Spleen (tissue), 11 donors: ENCODE measurements at regions not wholly inside any gene's neighbourhood (a gene's known extent, or its start where the extent isn't known, plus 50 kb on each side); places are given as distances from the start of the nearest gene placed in this dataset.

ENCODE experiments used
- DNase-seq: peaks from one replicate; pipeline ENCODE4 v3.0.0-alpha.2; 2020
- H3K27ac ChIP-seq, 8 donors: fragments of 200-600 bp; sonication (generic) in 7 of 8; 1 replicate in 4 of 8; 2 replicates in 4 of 8; pipeline versions ENCODE4 v1.5.0 to v1.8.0; 2016 to 2021; ENCODE audit warnings: inconsistent platforms in 4 of 8, mild to moderate bottlenecking in 4 of 8, moderate library complexity in 1 of 8
- H3K27me3 ChIP-seq, 7 donors: fragments of 200-600 bp; sonication (generic) in 6 of 7; replicated peaks in 1 of 7; 1 replicate in 4 of 7; 2 replicates in 3 of 7; pipeline versions ENCODE4 v1.5.0 to v1.8.0; 2016 to 2021; ENCODE audit warnings: inconsistent platforms in 3 of 7, mild to moderate bottlenecking in 1 of 7
- H3K36me3 ChIP-seq, 6 donors: fragments of 200-600 bp; sonication (generic) in 5 of 6; 1 replicate in 4 of 6; 2 replicates in 2 of 6; pipeline versions ENCODE4 v1.5.0 to v1.8.0; 2016 to 2021; ENCODE audit warnings: inconsistent platforms in 2 of 6
- H3K4me1 ChIP-seq, 6 donors: fragments of 200-600 bp; sonication (generic) in 5 of 6; 1 replicate in 3 of 6; 2 replicates in 3 of 6; pipeline versions ENCODE4 v1.5.0 to v1.8.0; 2016 to 2021; ENCODE audit warnings: inconsistent platforms in 3 of 6
- H3K4me3 ChIP-seq, 8 donors: fragments of 200-600 bp; sonication (generic) in 7 of 8; 1 replicate in 4 of 8; 2 replicates in 4 of 8; pipeline versions ENCODE4 v1.5.0 to v1.8.0; 2016 to 2021; ENCODE audit warnings: inconsistent platforms in 4 of 8, mild to moderate bottlenecking in 4 of 8, moderate library complexity in 2 of 8
- H3K9me3 ChIP-seq, 8 donors: fragments of 200-600 bp; sonication (generic) in 7 of 8; 1 replicate in 4 of 8; 2 replicates in 4 of 8; pipeline versions ENCODE4 v1.5.0 to v1.8.0; 2016 to 2021; ENCODE audit warnings: inconsistent platforms in 4 of 8
- POLR2A ChIP-seq, 3 donors: fragments of 450-650 bp; IDR thresholded peaks; one replicate each; pipeline ENCODE4 v1.5.1; 2017; ENCODE audit warnings: antibody characterized with exemption in 3 of 3, mild to moderate bottlenecking in 1 of 3
- POLR2AphosphoS5 ChIP-seq, 3 donors: sonication (generic); formaldehyde crosslinking; IDR thresholded peaks; one replicate each; pipeline ENCODE4 v1.5.1; 2017; ENCODE audit warnings: antibody characterized with exemption in 3 of 3
- WGBS, 5 donors: extraction: QIAGEN DNeasy Blood & Tissue Kit in 3 of 5; methylation state at CpG; one replicate each; pipeline versions ENCODE4 v1.1.5 to v1.1.7; 2013 to 2018; 5-methylcytosine and 5-hydroxymethylcytosine counted together
- intact Hi-C: fragments of 100-400 bp; cut with DNase I; formaldehyde crosslinking; loops from one replicate; pipeline ENCODE4 v1.15.0; 2023; ENCODE audit warnings: low total_unique reads
- TF ChIP-seq, protein P1 (sequence below), 11 experiments: fragments of 200-600 bp in 7 of 11; fragments of 450-650 bp in 4 of 11; sonication (generic) in 4 of 11; IDR thresholded peaks in 8 of 11; conservative IDR thresholded peaks in 3 of 11; 1 replicate in 7 of 11; 2 replicates in 4 of 11; pipeline versions ENCODE4 v1.4.0 to v1.8.0; 2016 to 2021; ENCODE audit warnings: antibody characterized with exemption in 11 of 11, inconsistent platforms in 4 of 11, mild to moderate bottlenecking in 1 of 11
- donor health status: healthy with polysubstance abuse.
- donor health status: DM: no; HTN: no; CAD: no; lungs with moderate emphysema.
- donor health status: DM: no; HTN: no; CAD: no.
- donor health status: Bipolar disorder and iron deficiency.
- donor health status: healthy.
- donor health status: DM: no; HTN: no; CAD: no.
- donor health status: DM: yes; HTN: yes; CAD: no.

DNA sequence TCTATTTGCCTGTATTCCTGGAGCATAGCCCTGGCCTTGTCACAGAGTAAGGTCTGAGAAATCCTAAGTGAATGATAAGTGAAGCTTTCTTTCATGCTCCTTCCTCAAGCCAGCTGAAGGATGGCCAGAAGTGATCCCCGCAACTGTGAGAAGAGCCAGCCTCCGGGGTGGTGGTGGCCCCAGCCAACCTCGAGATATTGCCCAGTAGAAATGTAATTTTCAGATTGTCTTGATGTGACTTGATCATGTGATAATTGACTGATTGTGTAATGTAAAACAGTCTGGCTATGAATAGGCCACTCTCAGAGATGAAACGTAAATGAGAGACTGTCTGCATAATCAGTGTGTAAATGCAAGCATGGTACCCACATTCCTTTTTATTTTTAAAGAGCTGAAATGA is 242.4 kb upstream of the CAMK1G start:
- Histone ChIP-seq H3K27me3 (no peaks in the 10 kb centered on the region), H3K27ac (no peak overlapping the region), H3K9me3 (no peaks in the 10 kb centered on the region), H3K4me1 (no peaks in the 10 kb centered on the region), H3K36me3 (no peaks in the 10 kb centered on the region), H3K4me3 (no peak overlapping the region)
- no peak for DNase-seq
- intact Hi-C loops: no loop called here
- TF ChIP-seq POLR2A (IDR thresholded peaks at IDR 0.05) (no peak), POLR2AphosphoS5 (IDR thresholded peaks at IDR 0.05) (no peak)
- TF ChIP-seq, protein P1, sequence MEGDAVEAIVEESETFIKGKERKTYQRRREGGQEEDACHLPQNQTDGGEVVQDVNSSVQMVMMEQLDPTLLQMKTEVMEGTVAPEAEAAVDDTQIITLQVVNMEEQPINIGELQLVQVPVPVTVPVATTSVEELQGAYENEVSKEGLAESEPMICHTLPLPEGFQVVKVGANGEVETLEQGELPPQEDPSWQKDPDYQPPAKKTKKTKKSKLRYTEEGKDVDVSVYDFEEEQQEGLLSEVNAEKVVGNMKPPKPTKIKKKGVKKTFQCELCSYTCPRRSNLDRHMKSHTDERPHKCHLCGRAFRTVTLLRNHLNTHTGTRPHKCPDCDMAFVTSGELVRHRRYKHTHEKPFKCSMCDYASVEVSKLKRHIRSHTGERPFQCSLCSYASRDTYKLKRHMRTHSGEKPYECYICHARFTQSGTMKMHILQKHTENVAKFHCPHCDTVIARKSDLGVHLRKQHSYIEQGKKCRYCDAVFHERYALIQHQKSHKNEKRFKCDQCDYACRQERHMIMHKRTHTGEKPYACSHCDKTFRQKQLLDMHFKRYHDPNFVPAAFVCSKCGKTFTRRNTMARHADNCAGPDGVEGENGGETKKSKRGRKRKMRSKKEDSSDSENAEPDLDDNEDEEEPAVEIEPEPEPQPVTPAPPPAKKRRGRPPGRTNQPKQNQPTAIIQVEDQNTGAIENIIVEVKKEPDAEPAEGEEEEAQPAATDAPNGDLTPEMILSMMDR (IDR thresholded peaks at IDR 0.05 in 8 of 11, conservative IDR thresholded peaks at IDR 0.05 in 3 of 11): no peak
- WGBS, 5 donors: 73 to 84% (median 81%) methylated on average over 4 of the region's 4 CpGs

DNA sequence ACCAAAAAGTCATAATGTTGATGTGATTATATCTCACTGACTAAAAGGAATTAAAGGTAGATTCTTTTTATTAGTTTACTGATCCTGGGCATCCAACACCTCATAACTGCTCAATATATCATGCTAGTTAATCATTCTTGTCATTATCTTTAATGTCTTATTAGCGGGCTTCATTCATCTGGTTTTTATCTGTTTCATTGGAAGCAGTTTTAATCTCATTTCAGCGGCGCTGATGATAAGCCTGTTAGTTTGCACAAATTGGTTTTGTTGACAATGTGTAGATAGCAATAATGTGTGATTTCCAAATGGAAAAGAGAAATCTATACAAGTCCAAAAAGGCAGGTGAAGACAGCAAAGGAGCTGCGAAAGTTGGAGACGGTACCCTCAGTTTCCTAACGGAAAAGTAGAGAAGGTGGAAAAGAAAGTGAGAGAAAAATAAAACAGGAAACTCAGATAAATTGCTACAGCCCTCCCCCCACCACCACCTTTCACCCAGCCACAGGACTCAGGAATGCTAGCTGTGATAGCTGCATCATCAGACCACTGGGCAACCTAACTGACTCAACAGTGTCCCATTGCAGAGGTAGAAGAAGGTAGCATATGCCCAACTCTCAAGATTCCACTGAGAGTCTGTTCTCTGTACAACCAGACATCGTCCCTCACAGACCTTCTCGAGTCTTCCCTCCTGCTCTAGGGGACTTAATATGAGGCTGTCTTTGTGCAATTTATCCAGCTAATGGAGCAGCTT is 241.7 kb upstream of the CAMK1G start:
- H3K27ac ChIP-seq: no peak overlapping the region
- WGBS, 5 donors: 74 to 87% (median 84%) methylated on average over 8 of the region's 8 CpGs

DNA sequence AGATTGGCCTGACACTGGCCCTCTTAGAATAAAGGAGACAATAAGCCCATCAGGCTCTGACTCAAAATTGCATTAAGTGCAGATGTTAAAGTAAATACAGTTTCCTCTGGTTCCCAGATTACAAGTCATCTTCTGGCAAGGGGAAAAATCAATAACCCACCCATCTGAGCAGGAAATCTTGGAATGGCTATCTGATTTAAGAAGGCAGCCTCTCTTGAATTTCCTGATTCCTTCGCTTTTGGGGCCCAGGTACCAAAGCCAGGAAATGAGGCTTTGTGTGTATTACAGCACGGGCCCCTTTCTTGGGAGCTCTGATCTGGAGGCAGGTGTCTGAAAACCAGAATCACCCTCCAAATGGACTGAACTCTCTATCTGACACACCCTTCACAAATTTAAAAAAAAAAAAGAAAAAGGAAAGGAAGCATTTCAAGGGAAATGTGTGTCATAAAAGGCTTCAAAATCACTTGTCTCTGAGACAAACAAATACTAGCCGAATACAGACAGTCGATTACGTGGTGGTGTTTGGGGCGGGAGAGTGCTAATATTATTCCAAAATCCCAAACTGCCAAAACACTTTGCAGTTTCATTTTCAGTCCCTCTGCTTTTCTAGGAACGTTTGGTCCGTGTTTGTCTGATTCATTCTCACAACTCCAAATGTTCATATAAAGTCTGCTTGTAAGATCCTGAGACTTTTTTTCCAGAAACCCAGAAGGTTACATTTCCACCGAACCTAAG is 240.9 kb upstream of the CAMK1G start:
- H3K4me3 ChIP-seq: no peak overlapping the region
- H3K4me1 ChIP-seq: no peaks in the 10 kb centered on the region
- H3K27ac ChIP-seq: no peak overlapping the region
- intact Hi-C loops: no loop called here
- 69 to 82% (median 79%) methylated on average over 9 of the region's 9 CpGs for whole genome bisulfite sequencing, 5 donors
- no peak for TF ChIP-seq POLR2AphosphoS5 (IDR thresholded peaks at IDR 0.05)
- TF ChIP-seq, protein P1 (IDR thresholded peaks at IDR 0.05 in 8 of 11, conservative IDR thresholded peaks at IDR 0.05 in 3 of 11): no peak
- no peak for TF ChIP-seq POLR2A (IDR thresholded peaks at IDR 0.05)
- no peak for DNase-seq
- no peaks in the 10 kb centered on the region for H3K9me3 ChIP-seq
- H3K36me3 ChIP-seq: no peaks in the 10 kb centered on the region
- no peaks in the 10 kb centered on the region for H3K27me3 ChIP-seq

More for the DNA sequence above, 241.7 kb upstream of the CAMK1G start:
- TF ChIP-seq POLR2AphosphoS5 (IDR thresholded peaks at IDR 0.05) (no peak), POLR2A (IDR thresholded peaks at IDR 0.05) (no peak)
- TF ChIP-seq, protein P1 (IDR thresholded peaks at IDR 0.05 in 8 of 11, conservative IDR thresholded peaks at IDR 0.05 in 3 of 11): no peak
- no peaks in the 10 kb centered on the region for H3K27me3 ChIP-seq
- H3K4me1 ChIP-seq: no peaks in the 10 kb centered on the region
- no peak for DNase-seq
- intact Hi-C loops: no loop called here
- no peaks in the 10 kb centered on the region for H3K9me3 ChIP-seq
- no peaks in the 10 kb centered on the region for H3K36me3 ChIP-seq
- H3K4me3 ChIP-seq: no peak overlapping the region

DNA sequence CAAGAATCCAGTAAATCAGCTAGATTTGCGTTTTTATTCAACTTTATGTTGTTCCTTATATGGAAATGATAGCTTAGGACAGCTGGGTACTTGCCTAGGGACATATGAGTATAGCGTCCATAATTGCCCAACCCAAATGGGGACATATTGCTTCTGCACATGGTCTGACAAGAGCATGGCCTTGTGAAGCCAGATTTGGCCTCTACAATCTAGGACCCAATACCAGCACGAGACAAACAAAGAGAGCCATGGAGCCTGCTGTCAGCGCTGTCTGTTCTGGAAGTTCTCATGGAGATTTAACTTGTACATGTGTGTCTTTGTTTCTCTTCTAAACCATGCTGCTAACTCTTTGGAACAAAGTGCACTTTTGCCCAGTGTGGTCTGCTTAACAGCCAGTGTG is 240.0 kb upstream of the CAMK1G start:
- TF ChIP-seq, protein P1 (IDR thresholded peaks at IDR 0.05 in 8 of 11, conservative IDR thresholded peaks at IDR 0.05 in 3 of 11): no peak
- TF ChIP-seq POLR2AphosphoS5 (IDR thresholded peaks at IDR 0.05): no peak
- TF ChIP-seq POLR2A (IDR thresholded peaks at IDR 0.05): no peak
- H3K27ac ChIP-seq: no peak overlapping the region
- 80 to 87% (median 83%) methylated on average over 4 of the region's 4 CpGs for WGBS, 5 donors
- H3K36me3 ChIP-seq: no peaks in the 10 kb centered on the region
- DNase-seq: no peak
- no peaks in the 10 kb centered on the region for H3K4me1 ChIP-seq
- H3K9me3 ChIP-seq: no peaks in the 10 kb centered on the region
- no peaks in the 10 kb centered on the region for H3K27me3 ChIP-seq
- H3K4me3 ChIP-seq: no peak overlapping the region
- intact Hi-C loops: no loop called here
